ENCODE measurements at regions not wholly inside any gene's neighbourhood (a gene's known extent, or its start where the extent isn't known, plus 50 kb on each side); places are given as distances from the start of the nearest gene placed in this dataset.

DNA sequence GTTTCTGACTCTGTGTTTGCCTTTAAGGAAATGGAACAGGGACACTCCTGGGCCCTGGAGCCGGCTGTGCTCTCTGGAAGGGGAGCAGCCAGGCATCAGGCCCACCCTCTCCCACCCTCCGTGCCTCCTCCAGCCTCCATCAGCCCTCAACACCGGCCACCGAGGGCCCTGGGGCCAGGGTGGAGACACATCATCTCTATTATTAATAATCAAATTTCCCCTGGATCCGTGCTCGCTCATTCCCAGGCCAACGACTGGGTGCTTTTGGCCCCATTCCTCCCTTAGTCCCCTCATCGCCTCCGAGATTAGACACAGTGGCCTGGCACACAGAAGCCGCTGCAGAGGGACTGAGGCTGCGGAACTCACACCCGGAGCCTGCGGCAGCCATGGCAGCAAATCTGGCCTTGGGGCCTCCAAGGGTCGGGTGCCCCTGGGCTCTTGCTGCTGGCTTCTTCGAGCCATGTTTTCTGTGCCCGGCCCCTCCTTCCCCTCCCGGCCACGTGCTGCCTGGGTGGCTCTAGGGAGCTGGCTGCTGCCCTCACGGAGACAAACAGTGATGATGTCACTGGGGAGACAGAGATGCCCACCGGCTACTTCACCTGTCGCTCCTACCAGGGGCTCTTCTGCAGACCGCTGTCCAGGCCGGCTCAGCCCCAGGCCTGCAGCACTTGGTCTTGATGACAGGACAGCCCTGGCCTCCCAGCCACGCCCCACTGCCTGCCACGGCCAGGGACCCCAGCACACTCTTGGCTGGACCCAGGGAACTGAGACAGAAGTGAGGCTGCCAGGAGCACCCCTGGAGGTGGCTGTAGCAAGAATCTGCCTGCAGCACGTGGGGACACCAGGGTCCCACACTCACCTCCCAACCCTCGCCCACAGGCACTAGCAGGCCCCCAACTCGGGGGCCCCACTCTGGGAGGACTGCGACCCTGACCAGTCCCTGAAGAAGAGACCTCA is 76.6 kb upstream of the PPP1R26 start:
- TF ChIP-seq POLR2A (IDR thresholded peaks at IDR 0.05; ENCODE audit: low read depth, low read length) (no peak), TAF1 (IDR thresholded peaks at IDR 0.05; ENCODE audit: borderline replicate concordance, low read depth, low read length) (no peak), POLR2AphosphoS5 (IDR thresholded peaks at IDR 0.05; ENCODE audit: low read depth, low read length) (no peak)

Data from GM12892 (cell line).